Central memory CD8-positive, alpha-beta T cell (primary cell): ENCODE measurements at regions not wholly inside any gene's neighbourhood (a gene's known extent, or its start where the extent isn't known, plus 50 kb on each side); places are given as distances from the start of the nearest gene placed in this dataset.

Experiments
- ATAC-seq: fragments of 150-1000 bp; cut with Tn5 transposase; replicated peaks from 2 replicates; pipeline ENCODE4 v1.10.0; 2022; ENCODE audit warnings: mild to moderate bottlenecking, moderate FRiP score, moderate number of reproducible peaks; ENCODE audit not compliant: poor library complexity, severe bottlenecking; ENCODE audit errors: extremely low read depth
- DNase-seq, 2 donors: peaks; one replicate each; pipeline ENCODE4 v3.0.0; 2021; ENCODE audit warnings: low spot score in 2 of 2
- H3K27ac Mint-ChIP-seq: one replicate; pipeline ENCODE4 v1.8.0; 2022; ENCODE audit warnings: low read depth, mild to moderate bottlenecking, moderate library complexity, mixed read lengths
- H3K27me3 Mint-ChIP-seq: one replicate; pipeline ENCODE4 v1.8.0; 2022; ENCODE audit warnings: mixed read lengths
- H3K36me3 Mint-ChIP-seq: one replicate; pipeline ENCODE4 v1.8.0; 2022; ENCODE audit warnings: mild to moderate bottlenecking, moderate library complexity, mixed read lengths; ENCODE audit not compliant: insufficient read depth
- H3K4me1 Mint-ChIP-seq: one replicate; pipeline ENCODE4 v1.8.0; 2022; ENCODE audit warnings: mixed read lengths
- H3K4me3 Mint-ChIP-seq: one replicate; pipeline ENCODE4 v1.8.0; 2022; ENCODE audit warnings: mild to moderate bottlenecking, moderate library complexity, mixed read lengths
- H3K9me3 Mint-ChIP-seq: one replicate; pipeline ENCODE4 v1.8.0; 2022; ENCODE audit warnings: mixed read lengths

DNA sequence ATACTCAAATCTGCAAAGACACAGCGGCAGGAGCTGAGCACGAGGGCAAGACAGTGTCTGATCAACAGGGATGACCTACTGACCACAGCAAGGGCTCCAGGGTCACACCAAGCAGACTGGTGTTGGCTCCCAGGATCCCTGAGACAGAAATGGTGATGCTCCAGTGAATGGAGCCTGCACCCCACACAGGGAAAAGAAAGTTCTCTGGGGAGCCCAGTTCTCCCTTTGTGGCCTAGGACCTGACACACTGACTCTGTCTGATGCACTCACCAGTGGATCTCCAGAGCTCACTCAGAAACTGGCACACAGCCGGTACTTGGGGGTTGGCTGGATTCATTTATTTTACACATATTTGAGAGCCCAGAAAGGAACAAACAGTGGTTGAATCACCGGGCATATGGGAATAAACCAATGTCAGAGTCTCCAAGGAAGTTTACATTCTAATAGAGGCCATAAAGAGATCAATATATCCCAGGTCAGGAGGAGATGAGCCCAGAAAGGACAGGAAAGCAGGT is 215.6 kb upstream of the ARL4C start:
- Mint-ChIP-seq H3K9me3 (no peaks in the 10 kb centered on the region), H3K27me3 (peaks cover 91% of the 10 kb centered on the region), H3K4me1 (no peaks in the 10 kb centered on the region), H3K4me3 (no peak overlapping the region), H3K27ac (no peak overlapping the region), H3K36me3 (no peaks in the 10 kb centered on the region)
- DNase-seq: no peak
- no peak for ATAC-seq

DNA sequence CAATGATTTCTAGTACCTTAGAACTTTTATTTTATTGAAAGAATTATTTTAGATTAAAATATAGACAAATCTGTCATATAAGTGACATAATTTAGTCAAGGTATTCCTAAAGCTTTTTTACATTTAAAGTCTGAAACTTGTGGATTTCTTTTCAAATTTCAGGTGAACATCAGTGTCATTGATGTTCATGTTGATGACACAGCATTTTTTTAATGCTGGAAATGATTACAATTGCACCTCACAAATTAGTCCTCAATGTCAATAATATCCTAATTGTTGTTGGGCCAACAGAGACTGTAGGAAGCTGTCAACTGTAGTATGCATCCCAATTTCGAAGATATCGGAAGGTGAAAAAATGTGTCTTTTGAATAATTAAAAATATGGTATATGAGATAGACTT is 214.4 kb upstream of the ARL4C start:
- H3K9me3 Mint-ChIP-seq: no peaks in the 10 kb centered on the region
- no peaks in the 10 kb centered on the region for H3K36me3 Mint-ChIP-seq
- H3K4me3 Mint-ChIP-seq: no peak overlapping the region
- DNase-seq: no peak
- H3K4me1 Mint-ChIP-seq: no peaks in the 10 kb centered on the region
- no peak for ATAC-seq
- H3K27me3 Mint-ChIP-seq: peaks cover 93% of the 10 kb centered on the region
- H3K27ac Mint-ChIP-seq: no peak overlapping the region

DNA sequence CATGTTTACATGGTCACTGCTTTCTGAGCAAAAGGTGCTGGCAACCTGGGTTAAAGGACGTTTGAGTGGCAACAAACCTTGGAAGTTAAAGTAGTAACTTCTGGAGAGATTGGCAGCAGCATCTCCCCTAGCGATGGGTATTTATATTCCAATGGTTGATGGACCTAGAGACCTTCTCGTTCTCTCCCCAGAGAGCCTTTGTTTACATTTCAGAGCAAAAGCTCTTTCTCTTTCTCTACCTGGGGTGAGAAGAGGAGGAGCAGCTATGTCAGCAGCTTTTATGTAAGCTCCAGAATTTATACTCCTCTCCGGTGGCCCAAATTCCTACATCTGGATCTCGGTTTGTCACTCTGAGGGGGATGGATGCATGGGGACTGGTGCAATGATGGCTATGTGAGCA is 213.7 kb upstream of the ARL4C start:
- ATAC-seq: no peak
- Mint-ChIP-seq H3K36me3 (no peaks in the 10 kb centered on the region), H3K4me1 (no peaks in the 10 kb centered on the region), H3K27me3 (peaks cover 93% of the 10 kb centered on the region), H3K27ac (no peak overlapping the region), H3K9me3 (no peaks in the 10 kb centered on the region), H3K4me3 (no peak overlapping the region)
- DNase-seq: no peak

DNA sequence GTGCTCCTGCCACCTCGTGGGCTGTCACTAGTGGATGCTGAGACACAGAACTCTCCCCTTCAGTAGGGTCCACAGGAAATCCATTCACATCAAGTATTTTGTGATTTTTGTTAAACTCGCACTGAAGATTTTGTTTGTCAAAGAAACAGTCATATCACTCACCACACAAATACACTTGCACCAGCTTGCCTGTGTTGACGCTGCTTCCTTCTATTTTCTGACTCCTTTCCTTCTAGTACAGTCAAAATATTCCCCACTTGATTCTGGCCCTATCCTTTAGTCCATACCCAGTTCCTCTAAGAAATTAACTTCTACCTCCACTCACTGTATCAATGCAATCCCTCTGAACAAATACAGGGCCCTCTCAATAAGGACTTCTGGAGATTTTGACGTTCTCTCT is 213.2 kb upstream of the ARL4C start:
- Mint-ChIP-seq H3K27me3 (peaks cover 88% of the 10 kb centered on the region), H3K9me3 (no peaks in the 10 kb centered on the region), H3K4me1 (no peaks in the 10 kb centered on the region), H3K4me3 (no peak overlapping the region), H3K36me3 (no peaks in the 10 kb centered on the region), H3K27ac (no peak overlapping the region)
- DNase-seq (no peak), ATAC-seq (no peak)

DNA sequence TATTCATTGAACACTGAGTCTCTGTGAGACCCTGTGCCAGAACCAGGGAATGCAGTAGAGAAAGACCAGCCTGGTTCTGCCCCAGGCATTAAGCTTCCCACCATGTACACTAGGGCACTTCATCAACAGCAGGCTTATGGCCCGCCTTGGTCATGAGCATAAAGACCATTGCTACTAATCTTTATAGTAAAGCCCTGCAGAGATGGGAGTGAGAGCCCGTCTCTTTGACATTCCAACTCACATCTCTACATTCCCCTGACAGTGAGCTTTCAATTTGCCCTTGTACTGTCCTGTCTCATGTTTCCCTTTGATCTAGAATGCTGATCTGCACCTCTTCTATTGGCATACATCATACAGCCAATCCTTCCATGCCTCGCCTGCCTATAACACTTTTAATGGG is 211.8 kb upstream of the ARL4C start:
- Mint-ChIP-seq H3K27ac (no peak overlapping the region), H3K9me3 (no peaks in the 10 kb centered on the region), H3K36me3 (no peaks in the 10 kb centered on the region), H3K4me1 (no peaks in the 10 kb centered on the region), H3K27me3 (peaks cover 83% of the 10 kb centered on the region), H3K4me3 (no peak overlapping the region)
- ATAC-seq (no peak), DNase-seq (no peak)

DNA sequence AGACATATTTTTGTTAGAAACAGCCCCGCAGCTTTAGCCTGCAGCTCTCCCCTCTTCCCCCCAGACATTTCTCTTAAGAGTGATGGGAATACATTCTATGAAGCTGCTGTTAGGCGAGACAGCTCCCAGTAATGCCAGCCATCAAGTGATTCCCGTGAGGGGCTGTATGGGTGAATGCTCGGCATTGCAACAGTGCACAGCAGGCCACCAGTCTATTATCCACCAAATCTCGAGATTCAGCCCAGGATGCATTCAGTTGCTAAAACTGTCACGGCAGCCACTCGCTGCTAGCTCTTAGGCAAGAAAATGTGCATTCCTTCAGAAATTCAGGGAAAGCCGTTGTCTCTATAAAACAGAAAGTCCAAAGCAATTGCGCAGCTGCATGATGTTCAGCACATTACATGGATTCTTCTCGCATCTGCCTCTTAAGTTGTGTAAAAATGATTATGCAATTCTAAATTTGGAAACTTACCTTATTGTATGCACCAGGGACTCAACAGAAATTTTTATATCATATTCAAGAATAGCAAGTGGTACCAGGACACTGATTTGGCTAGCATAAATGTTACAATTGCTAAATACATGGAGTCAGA is 211.3 kb upstream of the ARL4C start:
- H3K27me3 Mint-ChIP-seq: peaks cover 80% of the 10 kb centered on the region
- no peak overlapping the region for H3K4me3 Mint-ChIP-seq
- ATAC-seq: no peak
- H3K9me3 Mint-ChIP-seq: no peaks in the 10 kb centered on the region
- H3K27ac Mint-ChIP-seq: no peak overlapping the region
- no peaks in the 10 kb centered on the region for H3K36me3 Mint-ChIP-seq
- no peak for DNase-seq
- no peaks in the 10 kb centered on the region for H3K4me1 Mint-ChIP-seq

DNA sequence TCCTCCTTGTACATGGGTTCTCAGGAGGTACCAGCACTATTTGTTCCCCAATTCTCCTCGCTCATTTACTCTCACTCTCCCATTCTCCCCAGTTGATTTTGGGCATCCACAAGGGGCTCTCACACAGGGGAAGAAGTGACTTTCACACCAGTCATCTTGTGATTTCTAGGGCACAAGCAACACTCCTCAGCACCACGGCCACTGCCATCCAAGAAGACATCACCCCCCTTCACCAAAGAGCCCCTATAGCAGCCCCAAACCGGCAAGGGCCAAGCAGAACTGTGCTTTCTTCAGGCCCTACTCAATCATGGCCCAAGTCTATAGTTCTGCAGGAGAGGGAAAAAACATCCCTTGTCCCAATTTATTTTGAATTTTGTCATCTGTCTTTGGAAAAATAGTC is 209.2 kb upstream of the ARL4C start:
- ATAC-seq (no peak), DNase-seq (no peak)
- Mint-ChIP-seq H3K27me3 (peaks cover 74% of the 10 kb centered on the region), H3K4me1 (no peaks in the 10 kb centered on the region), H3K36me3 (no peaks in the 10 kb centered on the region), H3K4me3 (no peak overlapping the region), H3K9me3 (no peaks in the 10 kb centered on the region), H3K27ac (no peak overlapping the region)

DNA sequence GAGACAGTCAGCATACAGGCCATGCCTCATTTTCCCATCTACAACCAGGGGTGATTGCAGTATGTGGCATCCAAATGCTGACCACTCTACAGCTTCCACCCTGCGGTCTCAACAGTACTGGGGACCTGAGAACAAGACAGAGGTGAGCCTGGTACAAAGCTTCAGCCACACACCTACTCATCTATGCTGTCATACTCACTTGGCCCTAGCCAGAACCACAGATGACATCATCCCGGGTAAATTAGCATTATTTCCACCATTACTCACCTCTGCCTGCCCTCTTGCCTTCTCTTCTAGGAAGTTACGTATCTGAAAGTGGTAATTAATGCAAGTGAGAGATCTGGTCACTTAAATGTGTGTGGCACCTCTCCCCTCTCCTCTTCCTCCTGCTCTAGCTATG is 208.2 kb upstream of the ARL4C start:
- ATAC-seq (no peak), DNase-seq (no peak)
- no peak overlapping the region for H3K27ac Mint-ChIP-seq

DNA sequence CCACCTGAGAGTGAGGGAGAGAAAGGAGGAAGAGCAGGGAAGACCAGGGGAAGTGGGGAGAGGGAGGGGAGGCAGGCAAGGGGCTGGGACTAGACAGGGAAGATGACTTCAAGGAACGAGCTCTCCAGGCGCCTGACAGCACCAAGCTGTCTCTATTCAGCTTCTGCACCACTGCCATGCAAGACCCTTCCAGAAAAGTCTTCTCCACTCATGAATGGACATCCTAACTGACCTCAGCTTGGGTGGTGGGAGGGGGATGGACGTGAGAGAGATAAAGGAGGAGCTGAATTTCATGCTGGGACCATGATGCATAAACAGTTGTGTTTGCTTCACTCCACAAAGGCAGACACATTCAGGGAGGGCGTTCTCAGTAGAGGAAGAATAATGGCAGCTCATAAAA is 206.4 kb upstream of the ARL4C start:
- Mint-ChIP-seq H3K27me3 (peaks cover 55% of the 10 kb centered on the region), H3K36me3 (no peaks in the 10 kb centered on the region), H3K27ac (no peak overlapping the region), H3K4me1 (no peaks in the 10 kb centered on the region), H3K9me3 (no peaks in the 10 kb centered on the region), H3K4me3 (no peak overlapping the region)
- DNase-seq (no peak), ATAC-seq (no peak)

More for the DNA sequence above, 208.2 kb upstream of the ARL4C start:
- Mint-ChIP-seq H3K4me1 (no peaks in the 10 kb centered on the region), H3K4me3 (no peak overlapping the region), H3K27me3 (peaks cover 64% of the 10 kb centered on the region), H3K36me3 (no peaks in the 10 kb centered on the region), H3K9me3 (no peaks in the 10 kb centered on the region)

DNA sequence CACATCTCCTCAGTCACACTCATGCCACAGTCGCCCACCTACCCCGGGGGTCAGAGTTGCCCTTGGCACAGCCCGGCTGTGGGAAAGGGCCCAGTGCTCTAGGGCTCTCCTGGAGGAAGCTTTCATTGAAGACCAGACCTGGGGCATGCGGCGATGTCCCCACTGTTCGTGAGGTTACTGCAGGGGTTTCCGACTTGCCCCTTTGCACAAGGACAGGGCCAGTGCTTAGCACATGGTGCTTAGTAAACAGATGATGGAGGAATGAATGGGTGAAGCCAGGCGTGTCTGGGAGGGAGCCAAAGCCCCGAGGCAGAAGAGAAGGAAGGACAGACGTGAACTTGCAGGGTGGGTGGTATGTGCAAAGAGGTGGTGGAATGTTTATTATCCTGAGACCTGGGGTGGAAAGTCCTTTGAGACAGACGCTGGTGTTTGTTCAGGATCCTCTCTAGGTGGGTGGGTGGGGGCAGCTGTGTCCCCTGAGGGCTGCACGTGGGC is 205.9 kb upstream of the ARL4C start:
- Mint-ChIP-seq H3K4me3 (no peak overlapping the region), H3K27me3 (peaks cover 50% of the 10 kb centered on the region), H3K9me3 (no peaks in the 10 kb centered on the region), H3K36me3 (no peaks in the 10 kb centered on the region), H3K27ac (no peak overlapping the region), H3K4me1 (no peaks in the 10 kb centered on the region)
- DNase-seq (no peak), ATAC-seq (no peak)

DNA sequence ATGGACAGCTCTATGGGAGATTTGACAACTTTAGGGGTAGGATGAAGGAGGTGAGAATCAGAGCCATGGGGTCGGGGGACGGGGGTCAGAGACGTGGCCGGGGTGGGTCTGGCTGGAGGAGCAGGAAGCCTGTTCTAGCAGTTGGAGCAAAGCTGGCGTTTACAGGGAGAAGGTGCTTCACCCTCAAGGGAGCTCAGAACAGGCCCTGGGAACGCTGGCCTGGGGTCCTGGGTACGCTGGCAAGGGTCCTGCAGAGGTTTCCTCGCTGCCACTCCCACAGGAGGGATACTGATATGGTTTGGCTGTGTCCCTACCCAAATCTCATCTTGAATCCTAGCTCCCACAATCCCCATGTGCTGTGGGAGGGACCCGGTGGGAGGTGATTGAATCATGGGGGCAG is 205.0 kb upstream of the ARL4C start:
- Mint-ChIP-seq H3K4me1 (no peaks in the 10 kb centered on the region), H3K36me3 (no peaks in the 10 kb centered on the region), H3K27me3 (peaks cover 42% of the 10 kb centered on the region), H3K4me3 (no peak overlapping the region), H3K27ac (no peak overlapping the region), H3K9me3 (no peaks in the 10 kb centered on the region)
- ATAC-seq: no peak
- no peak for DNase-seq

DNA sequence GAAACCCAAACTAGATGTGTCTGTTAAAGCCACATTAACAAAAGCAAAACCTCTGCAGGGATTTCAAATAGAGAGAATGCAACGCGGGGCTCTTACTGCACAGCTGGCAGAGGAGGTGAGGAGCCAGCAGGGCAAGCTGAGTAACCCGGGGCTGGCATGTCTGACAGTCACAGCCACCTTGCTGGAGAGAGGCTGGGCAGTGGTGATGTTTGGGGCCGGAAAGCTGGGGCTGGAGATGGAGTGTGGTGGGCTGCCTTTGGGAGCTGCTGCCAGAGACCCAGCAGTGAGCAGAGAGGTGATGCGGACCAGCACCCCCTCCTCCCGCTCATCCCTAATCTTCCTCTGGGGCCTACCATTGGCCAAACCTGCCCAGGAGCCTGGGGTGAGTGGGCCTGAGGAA is 204.5 kb upstream of the ARL4C start:
- Mint-ChIP-seq H3K9me3 (no peaks in the 10 kb centered on the region), H3K4me3 (no peak overlapping the region), H3K36me3 (no peaks in the 10 kb centered on the region), H3K27ac (no peak overlapping the region), H3K27me3 (peaks cover 46% of the 10 kb centered on the region), H3K4me1 (no peaks in the 10 kb centered on the region)
- DNase-seq (no peak), ATAC-seq (no peak)

DNA sequence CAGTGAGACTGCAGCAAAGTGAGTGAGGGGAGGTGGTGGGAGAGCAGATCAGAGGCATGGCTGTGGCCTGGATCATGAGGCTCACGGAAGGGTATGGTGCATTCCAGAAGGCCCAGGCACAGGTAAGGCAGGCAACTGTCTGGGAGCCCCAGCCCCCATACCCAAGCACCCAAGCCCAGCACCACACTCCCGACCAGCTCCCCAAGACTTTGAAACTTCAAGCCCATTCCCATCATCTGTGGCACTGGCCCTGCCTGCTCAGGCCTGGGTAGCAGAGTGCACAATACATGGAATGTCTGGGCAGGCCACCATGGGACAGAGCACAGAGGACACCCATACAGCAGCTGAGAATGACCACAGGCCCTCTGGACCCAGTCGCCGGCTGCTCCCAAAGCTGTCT is 202.6 kb upstream of the ARL4C start:
- ATAC-seq (no peak), DNase-seq (no peak)
- Mint-ChIP-seq H3K27ac (no peak overlapping the region), H3K36me3 (no peaks in the 10 kb centered on the region), H3K27me3 (peaks cover 49% of the 10 kb centered on the region), H3K4me3 (no peak overlapping the region), H3K9me3 (no peaks in the 10 kb centered on the region), H3K4me1 (no peaks in the 10 kb centered on the region)
